HG02642 (cell line): ENCODE measurements at regions not wholly inside any gene's neighbourhood (a gene's known extent, or its start where the extent isn't known, plus 50 kb on each side); places are given as distances from the start of the nearest gene placed in this dataset.
"Not testable (repeated sequence)": the region's sequence is repeated elsewhere in the genome, so short reads cannot be mapped to it uniquely, and the experiment has no call there.

Experiments used
- ATAC-seq: cut with Tn5 transposase; IDR thresholded peaks from one replicate; pipeline ENCODE4 v1.9.1; 2021; ENCODE audit warnings: mild to moderate bottlenecking; ENCODE audit not compliant: unreplicated experiment, poor library complexity

DNA sequence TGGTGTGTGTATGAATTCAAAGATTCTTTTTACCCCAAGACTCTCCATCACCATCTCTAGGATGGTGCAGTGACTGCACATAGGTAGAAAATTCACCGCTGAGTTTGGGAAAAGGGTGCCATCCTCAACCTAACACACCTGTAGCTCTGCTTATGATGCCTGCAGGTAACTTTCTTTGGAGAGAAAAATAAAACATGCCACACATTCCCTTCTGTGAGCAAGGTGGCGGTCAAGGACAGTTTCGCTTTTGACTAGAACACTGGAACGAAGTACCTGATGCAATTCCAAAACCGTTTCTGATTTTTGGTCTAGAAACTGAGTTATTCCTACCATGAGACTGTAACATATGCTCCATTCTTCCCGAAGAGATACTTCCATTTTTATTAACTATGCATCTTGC lies 205.6 kb downstream of the FGFR2 start:
- ATAC-seq, result no peak

DNA sequence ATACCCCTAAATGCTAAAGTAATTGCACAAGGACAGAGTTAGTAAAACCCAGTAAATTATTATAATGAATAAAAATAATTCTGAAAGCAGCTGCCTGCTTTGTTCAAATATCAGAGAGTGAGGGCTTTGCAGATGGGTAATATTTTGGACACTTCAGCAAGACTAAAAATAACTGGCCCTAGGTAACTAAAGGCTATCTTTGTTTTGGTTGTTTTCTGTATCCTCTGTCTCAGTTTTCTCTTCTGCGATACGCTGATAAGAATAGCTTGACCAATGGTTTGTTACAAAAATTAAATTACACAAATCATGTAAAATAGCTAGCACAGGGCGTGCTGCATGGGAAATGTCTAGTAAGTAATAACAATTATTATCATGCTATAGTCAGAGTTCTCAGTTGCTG lies 204.7 kb downstream of the FGFR2 start:
- ATAC-seq, result no peak

DNA sequence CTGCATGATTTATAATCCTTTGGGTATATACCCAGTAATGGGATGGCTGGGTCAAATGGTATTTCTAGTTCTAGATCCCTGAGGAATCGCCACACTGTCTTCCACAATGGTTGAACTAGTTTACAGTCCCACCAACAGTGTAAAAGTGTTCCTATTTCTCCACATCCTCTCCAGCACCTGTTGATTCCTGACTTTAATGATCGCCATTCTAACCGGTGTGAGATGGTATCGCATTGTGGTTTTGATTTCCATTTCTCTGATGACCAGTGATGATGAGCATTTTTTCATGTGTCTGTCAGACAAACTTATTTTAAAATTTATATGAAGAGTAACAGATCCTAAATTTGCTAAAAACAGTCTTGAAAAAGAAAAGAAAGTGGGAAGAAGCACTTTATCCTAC lies 197.7 kb downstream of the FGFR2 start:
- ATAC-seq, result not testable (repeated sequence)

DNA sequence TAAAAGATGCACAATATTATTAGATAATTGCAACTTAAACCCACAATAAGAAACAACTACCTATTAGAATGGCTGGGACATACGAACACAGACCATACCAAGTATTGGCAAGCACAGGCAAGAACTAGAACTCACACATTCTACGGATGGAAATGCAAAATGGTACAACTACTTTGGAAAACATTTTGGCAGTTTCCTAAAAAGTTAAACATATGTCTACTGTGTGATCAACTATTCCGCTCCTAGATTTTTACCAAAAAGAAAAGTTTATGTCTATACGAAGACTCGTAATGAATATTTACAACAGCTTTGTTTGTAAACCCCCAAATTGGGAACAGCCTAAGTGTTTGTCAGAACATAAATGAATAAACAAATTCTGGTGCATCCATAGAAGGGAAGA lies 194.7 kb downstream of the FGFR2 start:
- no peak for ATAC-seq

DNA sequence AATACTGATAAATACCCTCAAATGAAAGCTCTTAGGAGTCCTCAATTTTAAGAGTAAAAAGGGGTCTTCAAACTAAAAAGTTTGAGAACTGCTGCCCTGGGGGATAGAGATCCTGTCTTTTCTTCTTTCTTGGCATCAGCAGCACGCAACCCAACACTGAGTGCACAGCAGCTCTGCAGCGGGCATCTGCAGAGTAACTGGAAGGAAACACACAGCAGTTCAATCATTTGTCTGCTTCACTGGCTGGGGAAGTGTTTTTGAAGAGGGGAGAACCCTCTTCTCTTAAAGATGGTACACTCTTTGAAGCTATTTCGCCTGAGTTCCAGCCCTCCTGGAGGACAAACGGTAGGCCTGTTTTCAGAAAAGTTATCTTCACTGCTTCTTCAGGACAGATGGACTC lies 193.6 kb downstream of the FGFR2 start:
- ATAC-seq, result no peak

DNA sequence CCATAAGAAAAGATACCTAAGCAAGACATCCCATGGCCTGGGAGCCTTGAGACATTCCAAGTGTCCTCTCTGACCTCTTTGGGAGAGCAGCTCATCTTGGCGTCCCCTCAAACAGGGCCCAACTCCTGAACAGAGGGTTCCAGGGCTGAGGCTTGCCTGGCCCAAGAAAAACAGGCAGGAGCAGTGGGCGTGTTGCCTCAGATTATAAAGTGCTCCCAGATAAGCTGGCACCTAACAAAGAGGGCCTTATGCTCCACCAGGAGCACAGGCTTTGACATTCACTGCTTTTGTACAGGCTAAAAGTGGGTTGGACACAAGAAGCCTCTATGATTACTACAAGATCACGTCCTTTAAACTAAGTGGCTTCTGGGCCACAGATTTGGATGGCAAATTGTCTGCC lies 193.1 kb downstream of the FGFR2 start:
- ATAC-seq, result no peak

DNA sequence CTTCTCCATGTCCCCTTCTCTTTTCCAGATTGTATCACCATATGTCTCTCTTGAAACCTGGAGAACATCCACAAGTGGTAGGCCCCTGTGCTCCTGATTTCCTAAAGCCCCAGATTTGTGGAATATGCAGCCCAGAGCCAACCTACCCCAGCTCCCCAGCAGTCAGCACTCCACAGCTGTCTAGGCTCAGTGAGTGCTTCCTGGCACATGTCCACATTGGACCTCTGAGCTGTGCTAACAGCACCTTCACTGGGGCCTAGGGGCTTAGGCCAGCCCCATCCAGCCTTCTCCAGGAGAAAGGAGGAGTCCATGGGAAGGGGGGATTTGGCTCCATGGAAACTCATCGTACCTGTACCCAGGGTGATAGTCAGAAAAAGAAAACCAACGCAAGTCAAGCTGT lies 192.7 kb downstream of the FGFR2 start:
- no peak for ATAC-seq

DNA sequence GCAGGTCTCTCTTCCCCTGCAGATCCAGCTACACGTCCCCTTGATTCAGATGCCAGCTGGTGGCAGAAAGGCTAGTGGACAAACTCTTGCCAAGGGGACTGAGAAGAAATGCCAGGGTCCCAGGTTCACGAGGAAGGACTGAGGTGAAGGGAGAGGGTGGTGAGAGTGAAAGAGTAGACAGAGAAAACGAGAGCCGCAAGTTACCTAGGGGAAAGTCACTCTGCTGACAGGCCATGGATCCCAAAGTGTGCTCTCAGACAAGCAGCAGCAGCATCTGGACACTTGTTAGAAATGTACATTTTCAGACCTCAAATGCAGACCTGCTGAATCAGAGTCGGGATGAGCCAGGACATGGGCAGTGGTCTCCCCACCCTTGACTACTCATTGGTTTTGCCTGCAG lies 192.3 kb downstream of the FGFR2 start:
- no peak for ATAC-seq

DNA sequence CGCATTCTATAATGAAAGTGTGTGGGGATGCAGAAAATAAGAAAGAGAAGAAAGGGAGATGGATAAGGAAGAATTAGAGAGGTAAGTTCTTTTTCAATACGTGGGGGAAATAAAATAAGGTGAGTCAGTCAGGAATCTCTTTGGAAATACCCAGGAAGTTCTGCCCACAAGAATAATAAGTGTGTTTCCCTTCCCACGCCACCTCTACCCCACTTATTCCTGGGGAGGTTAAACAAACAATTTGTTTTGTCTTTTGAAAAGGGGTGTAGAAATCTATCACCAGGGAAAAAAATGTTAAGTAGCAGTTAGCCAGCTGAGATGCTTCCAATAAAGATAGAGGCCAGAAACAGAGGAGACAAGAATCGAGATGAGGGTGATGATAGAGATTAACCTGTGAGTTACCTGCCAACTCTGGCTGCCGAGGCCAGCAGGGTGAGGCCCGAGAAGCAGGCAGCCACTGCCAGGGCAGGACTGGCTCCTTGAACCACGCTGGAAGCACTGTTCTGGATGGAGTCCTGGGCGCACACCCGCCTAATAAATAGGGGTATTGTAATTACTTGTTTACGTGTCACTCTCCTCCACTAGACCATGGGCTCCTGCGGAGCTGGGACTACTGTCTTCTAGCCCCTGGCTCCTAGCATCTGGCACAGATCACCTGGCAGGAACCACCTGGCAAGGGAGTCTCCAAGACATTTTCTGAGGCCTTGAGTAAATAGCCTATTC lies 191.3 kb downstream of the FGFR2 start:
- no peak for ATAC-seq

DNA sequence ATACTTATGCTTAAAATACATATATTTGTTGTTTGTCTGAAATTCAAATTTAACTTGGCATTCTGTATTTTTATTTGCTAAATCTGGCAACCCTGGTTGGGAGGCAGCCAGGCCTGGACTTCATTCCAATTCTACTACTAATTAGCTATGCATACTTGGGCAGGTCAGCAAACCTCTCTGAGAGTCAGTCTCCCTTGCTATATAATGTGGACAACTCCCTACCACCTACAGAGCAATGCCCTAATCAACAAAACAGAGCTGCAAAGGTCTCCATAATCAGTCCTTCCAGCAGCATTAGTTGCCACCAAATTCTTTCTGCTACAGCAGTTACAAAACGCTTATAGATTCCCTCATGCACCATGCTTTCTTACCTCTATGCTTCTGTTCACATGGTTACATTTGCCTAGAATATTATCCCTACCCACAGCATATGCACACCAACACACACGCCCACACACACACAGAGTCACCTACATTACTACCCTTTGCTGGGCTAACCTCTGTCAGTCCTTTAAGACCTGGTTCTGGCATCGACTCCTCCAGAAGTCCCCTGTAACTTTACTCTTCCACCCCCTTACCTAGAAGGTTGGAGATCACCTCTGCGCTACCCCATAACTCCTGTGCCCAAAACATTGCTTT lies 188.7 kb downstream of the FGFR2 start:
- no peak for ATAC-seq

DNA sequence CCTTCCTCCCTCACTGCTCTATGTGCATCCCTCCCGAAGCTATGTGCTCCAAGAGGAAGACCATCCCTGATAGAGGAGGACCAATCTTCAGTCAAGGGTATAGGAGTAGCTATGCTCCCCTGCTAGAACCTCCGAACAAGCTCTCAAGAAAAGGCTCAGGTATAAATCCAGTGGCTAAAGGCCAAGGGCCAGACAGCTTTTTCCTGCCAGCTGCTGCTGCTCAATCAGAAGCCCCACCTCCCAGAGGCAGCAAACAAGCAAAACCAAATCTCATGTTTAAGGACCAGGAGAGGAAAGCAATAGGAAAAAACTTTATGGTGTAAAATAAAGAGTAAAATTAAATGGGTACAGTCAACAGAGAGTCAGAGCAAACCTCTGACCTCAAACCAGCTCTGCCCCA lies 187.2 kb downstream of the FGFR2 start:
- no peak for ATAC-seq

DNA sequence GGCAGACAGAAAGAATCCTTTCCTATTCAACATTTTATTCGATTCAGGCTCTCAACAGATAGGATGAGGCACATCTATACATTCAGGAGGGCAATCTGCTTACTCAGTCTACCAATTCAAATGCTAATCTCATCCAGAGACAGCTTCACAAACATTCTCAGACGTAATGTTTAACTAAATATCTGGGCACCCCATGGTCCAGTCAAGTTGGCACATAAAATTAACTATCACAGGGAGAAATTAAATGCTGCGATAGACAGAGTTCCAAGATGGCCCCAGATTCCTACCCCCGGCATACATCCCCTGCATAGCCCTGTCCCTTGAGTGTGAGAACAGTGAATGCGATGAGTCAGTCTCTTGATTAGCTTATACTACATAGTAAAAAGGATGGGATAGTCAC lies 184.3 kb downstream of the FGFR2 start:
- ATAC-seq, result no peak

DNA sequence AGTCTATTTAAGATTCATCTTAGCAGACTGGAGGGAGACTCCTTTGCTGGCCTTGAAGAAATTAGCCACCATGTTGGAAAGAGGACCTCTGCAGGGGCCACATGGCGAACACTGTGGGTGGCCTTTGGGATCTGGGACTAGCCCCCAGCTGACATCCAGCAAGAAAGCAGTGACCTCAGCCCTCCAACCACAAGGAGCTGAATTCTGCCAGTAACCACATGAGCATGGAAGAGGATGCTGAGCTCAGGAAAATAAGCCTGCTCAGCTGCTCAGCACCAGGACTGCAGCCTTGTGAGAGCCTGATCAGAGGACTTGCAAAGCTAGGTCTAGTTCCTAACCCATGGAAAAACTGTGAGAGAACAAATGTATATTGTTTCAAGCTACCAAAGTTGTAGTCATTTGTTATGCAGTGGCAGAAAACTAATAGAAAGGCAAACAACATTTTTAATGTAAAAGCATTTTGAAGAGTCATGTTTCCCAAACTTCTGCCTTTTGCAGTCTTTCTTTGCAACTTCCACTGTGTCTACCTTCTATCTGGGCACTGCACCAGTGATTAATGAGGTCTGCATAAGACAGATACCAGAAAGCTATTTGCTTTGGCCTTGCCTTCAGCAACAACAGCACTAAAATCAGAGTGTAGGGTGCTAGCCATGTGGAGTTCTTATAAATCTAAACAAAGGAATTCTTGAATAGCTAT lies 183.7 kb downstream of the FGFR2 start:
- no peak for ATAC-seq

DNA sequence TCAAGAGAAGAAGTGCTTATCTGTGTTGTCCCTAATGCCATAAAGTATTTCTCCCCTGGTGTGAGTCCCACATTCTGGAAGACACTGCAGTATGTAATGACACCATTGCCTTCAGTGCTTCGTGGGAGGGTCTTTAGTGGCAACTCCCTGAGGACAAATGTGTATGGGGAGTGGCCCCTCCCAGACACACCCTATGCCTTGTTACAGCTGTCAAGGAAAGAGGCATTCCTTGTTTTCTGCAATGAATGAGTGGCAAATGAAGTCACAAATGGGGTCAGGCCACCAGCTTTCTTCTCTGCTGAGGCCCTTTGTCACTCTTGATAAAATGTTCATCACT lies 183.2 kb downstream of the FGFR2 start:
- ATAC-seq, result no peak

DNA sequence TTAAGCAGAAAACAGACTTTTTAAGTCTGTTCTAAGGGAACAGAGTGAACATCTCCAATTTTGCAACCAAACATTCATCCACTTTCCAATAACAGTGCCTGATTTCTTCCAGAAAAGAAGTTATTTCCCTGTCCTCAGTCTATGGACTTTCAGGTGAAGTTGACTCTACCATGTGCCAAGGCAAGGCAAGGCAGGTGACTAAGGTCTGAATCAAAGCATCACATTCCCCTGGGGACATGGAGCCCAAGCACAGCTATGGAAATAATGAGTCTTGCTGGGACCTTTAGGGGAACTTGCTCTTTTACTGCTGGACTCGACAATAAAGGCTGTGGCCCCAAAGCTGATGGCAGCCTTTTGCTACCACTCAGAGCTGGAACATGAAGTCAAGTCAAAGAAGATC lies 182.2 kb downstream of the FGFR2 start:
- ATAC-seq, result no peak

DNA sequence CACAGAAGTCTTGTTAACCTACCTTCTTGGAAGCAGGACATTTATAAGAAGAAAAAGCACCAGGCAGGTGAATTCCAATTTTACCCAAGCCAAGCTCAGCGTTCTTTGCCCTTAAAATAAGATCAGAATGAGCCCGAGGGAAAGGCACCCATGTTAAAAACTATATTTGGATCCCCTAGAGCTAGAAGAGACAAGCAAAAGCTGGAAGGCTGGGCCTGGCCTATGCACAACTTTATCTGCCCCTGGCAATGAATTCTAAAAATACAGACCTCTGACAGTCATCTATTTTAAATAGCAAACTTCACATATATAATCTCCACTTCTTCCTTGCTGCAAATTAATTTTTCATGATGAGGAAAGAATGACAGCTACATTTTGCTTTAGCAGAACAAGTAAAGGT lies 180.9 kb downstream of the FGFR2 start:
- ATAC-seq, result no peak

DNA sequence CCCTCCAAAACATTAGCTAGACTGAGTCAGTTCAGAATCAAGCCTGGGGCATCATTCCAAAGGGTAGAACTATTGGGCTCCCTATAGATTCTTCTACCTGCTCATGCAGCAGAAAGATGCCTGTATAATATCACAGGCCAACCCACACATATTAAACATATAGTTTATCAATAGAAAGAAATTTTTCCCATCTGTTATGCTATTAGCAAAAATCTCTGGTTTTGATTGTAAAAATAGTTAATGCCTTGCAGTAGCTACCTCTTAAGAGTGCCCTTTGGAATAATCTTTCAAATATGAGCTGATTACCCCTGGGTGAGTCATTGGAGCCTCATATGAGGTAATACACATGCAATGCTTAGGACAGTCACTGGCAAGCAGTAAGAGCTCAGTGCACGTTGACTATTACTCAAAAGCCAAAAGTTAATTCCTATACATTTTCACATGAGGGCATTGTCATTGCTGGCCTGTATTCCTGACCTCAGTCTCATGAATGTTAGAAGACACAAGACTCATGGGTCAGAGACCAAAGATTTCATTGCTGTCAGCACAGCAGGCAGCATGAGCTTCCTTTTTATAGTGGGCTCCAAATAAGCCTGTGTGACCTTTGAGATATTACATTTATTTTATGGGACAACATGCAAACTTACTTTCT lies 180.0 kb downstream of the FGFR2 start:
- ATAC-seq, result no peak

DNA sequence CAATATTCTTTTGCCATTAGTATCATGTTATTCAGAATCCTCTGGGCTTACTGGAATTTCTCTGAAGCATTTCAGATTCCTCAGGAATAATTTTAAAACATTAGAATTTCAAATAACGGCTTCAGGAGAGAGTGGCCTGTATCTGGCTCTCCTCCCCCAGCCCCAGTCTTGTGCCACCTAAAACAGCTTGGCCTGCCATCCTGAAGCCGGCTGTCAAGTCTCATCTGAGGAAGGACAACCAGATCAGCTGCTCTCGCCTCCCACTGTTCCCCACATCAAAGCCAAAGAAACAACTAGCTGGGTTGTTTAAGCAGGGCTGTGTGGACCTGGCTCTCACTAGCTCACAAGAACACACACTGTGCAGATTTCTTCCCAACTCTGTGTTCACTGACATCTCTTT lies 178.2 kb downstream of the FGFR2 start:
- ATAC-seq, result no peak

DNA sequence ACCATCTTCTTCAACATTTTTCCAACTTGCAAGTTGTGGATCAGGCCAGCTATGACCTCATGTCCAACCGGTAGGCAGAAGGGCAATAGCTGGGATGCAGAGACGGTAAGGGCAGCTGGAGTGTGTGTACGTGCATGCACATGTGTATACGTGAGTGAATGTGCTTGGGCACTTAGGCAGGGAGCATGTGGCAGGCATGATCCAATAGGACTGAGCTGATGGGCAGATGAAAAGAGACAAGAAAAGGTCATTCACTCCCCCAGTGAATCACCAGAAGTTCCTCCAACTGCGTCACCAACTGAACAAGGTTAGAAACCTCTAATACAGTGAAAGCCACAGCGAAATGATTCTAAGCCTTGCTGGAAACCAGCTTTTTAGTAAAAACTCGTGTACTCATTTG lies 176.1 kb downstream of the FGFR2 start:
- ATAC-seq, result no peak

DNA sequence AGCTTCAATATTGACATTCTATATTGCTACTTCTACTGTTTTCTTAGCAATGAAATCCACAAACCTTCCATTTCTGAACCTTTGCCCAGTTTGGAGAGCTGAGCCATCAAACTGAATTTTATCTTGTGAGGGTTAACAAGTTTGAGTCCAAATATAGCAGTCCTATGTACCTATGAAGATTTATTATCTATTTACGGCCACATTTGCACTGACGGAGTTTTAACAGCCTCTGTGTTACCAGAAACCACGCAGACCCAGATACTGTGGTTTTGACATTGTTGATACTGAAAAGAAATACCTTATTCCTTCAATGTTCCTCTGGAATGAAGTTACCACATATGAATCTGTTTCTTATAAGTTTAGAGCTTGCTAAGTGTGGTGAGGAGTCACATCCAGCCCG lies 172.6 kb downstream of the FGFR2 start:
- ATAC-seq, result no peak

DNA sequence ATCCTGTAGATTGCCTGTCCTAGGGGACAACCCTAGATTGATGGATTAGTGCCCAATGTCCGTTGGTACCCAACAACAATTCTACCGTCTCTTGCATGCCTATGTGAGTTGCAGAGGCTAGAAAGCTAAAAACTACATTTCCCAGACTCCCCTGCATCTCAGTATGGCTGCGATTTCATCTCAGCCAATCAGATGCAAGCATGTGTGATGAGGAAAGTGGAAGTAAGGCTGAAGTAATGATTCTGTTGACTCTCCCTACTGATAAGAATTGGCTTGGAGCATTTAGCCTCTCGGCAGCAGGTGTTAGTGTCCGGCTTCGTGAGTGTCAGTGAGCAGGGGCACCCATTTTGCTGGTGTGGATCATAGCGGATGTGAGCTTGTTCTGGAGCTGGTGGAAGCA lies 171.9 kb downstream of the FGFR2 start:
- no peak for ATAC-seq
